ENCODE measurements at regions not wholly inside any gene's neighbourhood (a gene's known extent, or its start where the extent isn't known, plus 50 kb on each side); places are given as distances from the start of the nearest gene placed in this dataset.
"Not testable (repeated sequence)": the region's sequence is repeated elsewhere in the genome, so short reads cannot be mapped to it uniquely, and the experiment has no call there.

GRCh38 chr10:4151466-4151865 is 366.5 kb upstream of the KLF6 start:
- no peak for DNase-seq (ENCODE audit: low spot score)

- DNase-seq (ENCODE audit: low spot score): no peak
Measured at GRCh38 chr10:4150676-4151075, 365.7 kb upstream of the KLF6 start.

GRCh38 chr10:4149460-4149859 is 364.5 kb upstream of the KLF6 start:
- not testable (repeated sequence) for DNase-seq (ENCODE audit: low spot score)

GRCh38 chr10:4147245-4147644 is 362.2 kb upstream of the KLF6 start:
- DNase-seq (ENCODE audit: low spot score): no peak

- peak; percentile 25 for DNase-seq (ENCODE audit: low spot score)
Measured at GRCh38 chr10:4144817-4145216, 359.8 kb upstream of the KLF6 start.

- DNase-seq (ENCODE audit: low spot score): peak; percentile 24
Measured at GRCh38 chr10:4141471-4141870, 356.5 kb upstream of the KLF6 start.

GRCh38 chr10:4138146-4138721 is 353.2 kb upstream of the KLF6 start:
- no peak for DNase-seq (ENCODE audit: low spot score)

GRCh38 chr10:4137299-4137698 is 352.3 kb upstream of the KLF6 start:
- DNase-seq (ENCODE audit: low spot score): no peak

- no peak for DNase-seq (ENCODE audit: low spot score)
Measured at GRCh38 chr10:4136121-4136520, 351.1 kb upstream of the KLF6 start.

- DNase-seq (ENCODE audit: low spot score): no peak
Measured at GRCh38 chr10:4132216-4132556, 347.2 kb upstream of the KLF6 start.

GRCh38 chr10:4131407-4132215 is 346.6 kb upstream of the KLF6 start:
- DNase-seq (ENCODE audit: low spot score): peak; percentile 60

- DNase-seq (ENCODE audit: low spot score): no peak
Measured at GRCh38 chr10:4130685-4131084, 345.7 kb upstream of the KLF6 start.

- no peak for DNase-seq (ENCODE audit: low spot score)
Measured at GRCh38 chr10:4129866-4130477, 345.0 kb upstream of the KLF6 start.

GRCh38 chr10:4127518-4128315 is 342.7 kb upstream of the KLF6 start:
- DNase-seq (ENCODE audit: low spot score): no peak

GRCh38 chr10:4125776-4126175 is 340.8 kb upstream of the KLF6 start:
- no peak for DNase-seq (ENCODE audit: low spot score)

GRCh38 chr10:4121502-4122380 is 336.7 kb upstream of the KLF6 start:
- no peak for DNase-seq (ENCODE audit: low spot score)

- DNase-seq (ENCODE audit: low spot score): peak; percentile 6
Measured at GRCh38 chr10:4120096-4120853, 335.3 kb upstream of the KLF6 start.

GRCh38 chr10:4119107-4119506 is 334.1 kb upstream of the KLF6 start:
- DNase-seq (ENCODE audit: low spot score): no peak

GRCh38 chr10:4117604-4118003 is 332.6 kb upstream of the KLF6 start:
- no peak for DNase-seq (ENCODE audit: low spot score)

- DNase-seq (ENCODE audit: low spot score): peak; percentile 5
Measured at GRCh38 chr10:4111643-4112042, 326.6 kb upstream of the KLF6 start.

GRCh38 chr10:4109469-4109868 is 324.5 kb upstream of the KLF6 start:
- DNase-seq (ENCODE audit: low spot score): no peak
